CD4-positive, alpha-beta T cell treated with Interferon alpha-2 for 1 hour (primary cell): ENCODE measurements at regions not wholly inside any gene's neighbourhood (a gene's known extent, or its start where the extent isn't known, plus 50 kb on each side); places are given as distances from the start of the nearest gene placed in this dataset.
"Not testable (repeated sequence)": the region's sequence is repeated elsewhere in the genome, so short reads cannot be mapped to it uniquely, and the experiment has no call there.

Experiments used
- DNase-seq, 2 donors: peaks; one replicate each; pipeline ENCODE4 v3.0.0-alpha.2; 2020 to 2022

GRCh38 chr13:111562716-111563115 lies 242.3 kb downstream of the TEX29 start:
- no peak for DNase-seq

GRCh38 chr13:111564606-111565005 lies 244.2 kb downstream of the TEX29 start:
- no peak for DNase-seq

DNA sequence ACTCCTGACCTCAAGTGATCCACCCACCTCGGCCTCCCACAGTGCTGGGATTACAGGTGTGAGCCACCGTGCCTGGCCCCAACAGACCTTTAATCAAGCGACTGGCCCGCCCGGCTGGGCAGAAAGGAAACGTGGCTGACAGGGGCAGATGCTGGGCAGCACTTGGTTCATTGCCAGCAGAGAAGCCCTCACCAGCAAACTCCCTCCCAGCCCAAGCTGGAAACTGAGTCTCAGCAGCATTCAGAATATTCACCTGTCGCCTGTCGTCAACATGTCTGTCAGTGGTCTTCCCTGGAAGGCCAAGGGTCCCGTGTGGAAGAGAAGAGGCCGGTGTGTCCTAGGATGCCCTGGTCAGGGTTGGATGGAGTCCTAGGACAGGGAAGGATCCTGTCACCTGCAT lies 245.0 kb downstream of the TEX29 start:
- DNase-seq: no peak

DNA sequence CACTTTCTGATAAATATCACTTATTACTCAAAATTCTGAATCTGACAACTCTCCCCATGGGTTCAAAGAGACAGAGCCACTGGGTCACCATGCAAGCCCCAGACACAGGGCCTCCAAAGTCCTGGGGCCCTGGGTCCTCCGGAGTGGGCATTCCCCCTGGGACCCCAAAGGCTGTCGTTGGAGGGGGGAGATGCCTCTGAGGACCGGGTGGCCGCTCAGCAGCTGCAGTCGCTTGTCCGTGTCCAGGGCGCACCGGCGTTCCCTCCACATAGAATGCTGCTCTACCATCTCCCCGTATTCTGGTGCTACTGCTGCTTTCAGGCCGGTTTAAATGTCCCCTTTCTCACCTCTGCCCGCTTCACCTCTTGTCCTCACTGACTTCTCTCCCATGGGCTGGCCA lies 246.1 kb downstream of the TEX29 start:
- DNase-seq: no peak

GRCh38 chr13:111567637-111568036 lies 247.2 kb downstream of the TEX29 start:
- DNase-seq: no peak

DNA sequence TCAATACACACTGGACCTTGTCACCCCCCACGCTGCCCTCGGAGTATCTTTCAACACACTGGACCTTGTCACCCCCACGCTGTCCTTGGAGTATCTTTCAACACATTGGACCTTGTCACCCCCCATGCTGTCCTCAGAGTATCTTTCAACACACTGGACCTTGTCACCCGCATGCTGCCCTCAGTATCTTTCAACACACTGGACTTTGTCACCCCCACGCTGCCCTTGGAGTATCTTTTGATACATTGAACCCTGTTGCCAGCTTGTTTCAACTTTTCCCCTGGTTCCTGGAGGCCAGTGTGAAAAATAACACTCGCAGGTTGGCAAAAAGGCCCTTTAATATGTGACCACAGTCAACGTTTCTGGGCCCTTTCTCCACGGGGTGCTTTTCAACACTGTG lies 247.8 kb downstream of the TEX29 start:
- no peak for DNase-seq

- no peak for DNase-seq
Measured at GRCh38 chr13:111570911-111571310, 250.5 kb downstream of the TEX29 start.

GRCh38 chr13:111572956-111573761 lies 252.7 kb downstream of the TEX29 start:
- no peak for DNase-seq

- no peak for DNase-seq
Measured at GRCh38 chr13:111573801-111574200, 253.4 kb downstream of the TEX29 start.

DNA sequence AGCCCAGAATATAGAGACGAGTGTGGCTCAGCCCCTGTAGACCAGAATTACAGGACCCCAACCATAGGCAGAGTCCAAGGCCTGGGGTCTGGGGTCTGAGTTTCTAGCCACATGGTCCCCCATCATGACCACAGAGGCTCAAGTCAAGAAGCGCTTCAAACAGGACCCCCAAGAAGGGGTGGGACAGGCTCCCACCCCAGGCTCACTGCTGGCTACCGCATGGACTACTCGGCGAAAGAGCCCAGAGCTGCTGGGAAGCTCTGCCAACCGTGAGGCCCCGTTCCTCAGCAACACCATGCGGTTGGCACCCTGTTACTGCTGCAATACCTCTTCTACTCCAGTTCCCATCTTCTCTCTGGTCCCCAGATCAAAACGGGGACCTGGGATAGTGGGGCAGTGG lies 254.8 kb downstream of the TEX29 start:
- no peak for DNase-seq

DNA sequence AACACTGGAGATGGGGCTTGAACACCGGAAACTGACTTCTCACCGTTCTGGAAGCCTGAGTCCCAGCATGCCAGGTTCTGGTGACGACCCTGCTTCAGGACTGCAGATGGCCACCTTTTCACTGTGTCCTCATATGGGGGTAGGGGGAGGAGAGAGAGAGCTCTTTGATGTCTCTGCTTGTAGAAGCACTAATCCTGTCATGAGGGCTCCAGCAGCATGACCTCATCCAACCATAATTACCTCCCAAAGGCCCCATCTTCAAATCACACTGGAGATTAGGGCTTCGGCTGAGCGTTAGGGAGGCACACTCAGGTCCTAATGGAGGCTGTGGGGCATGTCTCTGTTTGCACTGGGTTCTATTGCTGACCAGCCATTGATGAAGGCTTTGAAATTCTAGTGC lies 255.3 kb downstream of the TEX29 start:
- no peak for DNase-seq

GRCh38 chr13:111577208-111577828 lies 256.9 kb downstream of the TEX29 start:
- no peak for DNase-seq

DNA sequence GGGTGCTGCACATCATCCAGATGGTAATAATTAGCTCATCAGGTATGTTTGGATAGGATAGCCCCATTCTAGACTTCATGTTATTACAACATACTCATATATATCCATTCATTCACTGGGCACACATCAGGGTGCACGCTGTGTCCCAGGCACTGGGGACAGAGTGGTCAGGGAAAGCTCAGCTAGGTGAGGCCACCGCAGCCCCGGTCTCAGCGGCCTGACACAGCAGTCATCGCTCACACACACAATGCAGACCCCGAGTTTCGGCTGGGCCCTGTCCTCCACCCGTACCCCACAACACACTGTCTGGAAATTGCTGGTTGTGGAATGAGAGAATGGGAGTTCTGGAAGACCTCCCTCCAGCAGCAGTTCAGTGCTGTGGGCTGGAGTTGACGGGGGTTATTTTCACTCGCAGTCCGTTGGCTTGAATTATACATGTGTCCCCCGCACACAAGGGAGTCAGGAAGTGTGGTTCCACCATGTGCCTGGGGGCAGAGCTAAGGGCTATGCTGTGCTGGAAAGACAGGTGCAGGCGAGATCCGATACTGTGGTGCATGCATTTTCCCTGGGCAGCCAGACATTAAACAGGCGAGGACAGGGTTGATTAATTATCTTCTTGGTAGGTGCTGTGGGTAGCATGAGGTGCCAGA lies 257.6 kb downstream of the TEX29 start:
- no peak for DNase-seq

DNA sequence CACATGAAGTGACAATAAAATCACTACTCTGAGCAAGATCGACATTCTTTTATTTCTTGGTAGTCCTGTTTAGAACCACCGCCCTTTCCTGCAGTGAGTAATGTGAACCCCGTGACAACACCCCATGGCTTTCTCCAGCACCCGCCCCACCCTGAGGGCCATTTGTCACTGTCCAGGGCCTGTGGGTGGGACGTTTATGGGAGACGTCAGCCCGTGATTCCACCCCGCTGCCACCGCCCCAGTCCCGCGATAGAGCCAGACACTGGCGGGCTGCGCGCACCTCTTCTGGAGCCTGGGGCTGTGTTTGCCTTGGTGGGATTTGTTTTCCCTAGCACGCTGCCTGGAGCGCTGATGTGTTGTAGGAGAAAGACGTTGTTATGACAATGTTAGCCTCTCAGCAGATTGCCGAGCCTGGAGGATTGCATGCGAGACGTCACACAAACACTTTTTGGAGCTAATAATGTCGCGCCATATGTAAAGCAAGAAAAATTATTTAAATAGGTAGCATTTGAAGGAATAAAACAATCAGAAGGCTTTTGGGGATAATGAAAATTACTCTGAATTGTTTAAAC lies 263.7 kb downstream of the TEX29 start:
- DNase-seq: no peak

GRCh38 chr13:111584870-111585269 lies 264.4 kb downstream of the TEX29 start:
- DNase-seq: no peak

GRCh38 chr13:111586291-111586690 lies 265.8 kb downstream of the TEX29 start:
- no peak for DNase-seq

- no peak for DNase-seq
Measured at GRCh38 chr13:111587249-111587648, 266.8 kb downstream of the TEX29 start.

DNA sequence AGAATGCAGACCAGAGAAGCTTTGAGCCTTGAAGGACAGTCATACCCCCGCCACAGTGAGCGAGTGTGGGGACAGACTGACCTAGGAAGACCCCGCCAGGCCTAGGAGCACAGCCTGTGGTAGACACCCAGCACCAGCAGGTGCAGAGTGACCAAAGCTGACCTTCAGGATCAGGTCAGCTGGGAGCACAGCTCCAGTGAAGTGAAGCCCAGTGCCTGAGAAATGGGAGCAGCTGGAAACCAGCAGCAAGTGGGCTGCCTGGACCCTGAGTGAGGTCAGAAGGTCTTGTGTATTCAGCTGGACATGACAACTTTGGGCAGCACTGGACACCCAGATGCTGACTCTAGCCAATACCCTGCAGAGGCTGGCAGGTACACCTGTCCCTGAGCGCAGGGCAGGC lies 268.9 kb downstream of the TEX29 start:
- DNase-seq: no peak

DNA sequence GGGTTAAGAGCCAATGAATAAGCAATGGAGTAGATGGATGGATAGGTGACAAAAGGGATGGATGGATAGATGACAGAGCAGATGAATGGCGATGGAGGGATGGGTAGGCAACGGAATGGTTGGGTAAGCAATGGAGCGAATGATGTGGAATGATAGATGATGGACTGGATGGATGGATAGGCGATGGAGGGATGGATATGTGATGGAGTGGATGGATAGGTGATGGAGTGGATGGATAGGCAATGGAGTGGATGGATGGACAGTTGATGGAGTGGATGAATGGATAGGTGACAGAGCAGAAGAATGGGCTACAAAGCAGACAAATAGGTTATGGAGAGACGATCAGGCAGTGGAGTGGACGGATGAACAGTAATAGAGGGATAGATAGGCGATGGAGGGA lies 269.6 kb downstream of the TEX29 start:
- no peak for DNase-seq

- DNase-seq: no peak
Measured at GRCh38 chr13:111590796-111591195, 270.4 kb downstream of the TEX29 start.

DNA sequence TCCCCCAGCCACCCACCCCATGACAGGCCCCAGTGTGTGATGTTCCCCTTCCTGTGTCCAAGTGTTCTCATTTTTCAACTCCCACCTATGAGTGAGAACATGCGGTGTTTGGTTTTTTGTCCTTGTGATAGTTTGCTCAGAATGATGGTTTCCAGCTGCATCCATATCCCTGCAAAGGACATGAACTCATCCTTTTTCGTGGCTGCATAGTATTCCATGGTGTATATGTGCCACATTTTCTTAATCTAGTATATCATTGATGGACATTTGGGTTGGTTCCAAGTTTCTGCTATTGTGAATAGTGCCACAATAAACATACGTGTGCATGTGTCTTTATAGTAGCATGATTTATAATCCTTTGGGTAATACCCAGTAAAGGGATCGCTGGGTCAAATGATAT lies 273.0 kb downstream of the TEX29 start:
- not testable (repeated sequence) for DNase-seq

- no peak for DNase-seq
Measured at GRCh38 chr13:111594606-111595005, 274.2 kb downstream of the TEX29 start.

DNA sequence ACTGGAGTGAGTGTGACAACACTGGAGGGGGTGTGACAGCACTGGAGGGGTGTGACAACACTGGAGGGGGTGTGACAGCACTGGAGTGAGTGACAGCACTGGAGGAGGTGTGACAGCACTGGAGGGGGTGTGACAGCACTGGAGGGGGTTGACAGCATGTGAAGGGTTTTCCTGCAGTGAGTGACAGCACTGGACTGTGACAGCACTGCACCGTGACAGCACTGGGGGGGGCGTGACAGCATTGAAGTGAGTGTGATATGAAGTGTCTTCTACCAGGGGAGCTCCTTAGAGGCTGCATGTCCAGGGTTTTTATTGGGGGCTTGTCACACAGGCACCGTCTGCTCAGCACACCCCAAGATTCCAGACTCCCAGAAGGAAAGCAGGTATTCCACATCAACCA lies 274.8 kb downstream of the TEX29 start:
- DNase-seq: no peak

DNA sequence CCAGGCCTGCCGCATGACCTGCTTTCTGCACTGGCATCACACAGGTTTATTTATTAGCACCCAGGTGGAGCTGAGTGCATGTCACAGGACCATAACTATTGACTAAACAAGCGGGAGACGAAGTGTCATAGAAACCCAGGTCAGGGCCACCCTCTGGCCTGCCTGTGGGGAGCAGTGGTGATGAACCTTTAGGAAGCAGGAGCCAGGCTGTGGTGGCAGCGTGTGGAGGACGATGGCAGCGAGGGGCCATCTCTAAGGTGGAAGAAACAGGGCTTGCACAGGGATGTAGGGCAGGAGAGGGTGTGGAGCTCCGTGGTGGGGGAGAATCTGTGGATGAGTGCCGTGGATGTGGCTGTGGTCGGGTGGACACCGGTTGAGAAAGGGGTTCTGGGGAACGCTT lies 275.3 kb downstream of the TEX29 start:
- no peak for DNase-seq
